Endodermal cell (in vitro differentiated cells): ENCODE measurements at regions not wholly inside any gene's neighbourhood (a gene's known extent, or its start where the extent isn't known, plus 50 kb on each side); places are given as distances from the start of the nearest gene placed in this dataset.

ENCODE experiments used
- DNase-seq: peaks from one replicate; pipeline ENCODE4 v3.0.0-alpha.2; 2017
- H3K27ac ChIP-seq: 2 replicates; pipeline ENCODE4 v1.5.1; 2013; ENCODE audit warnings: mild to moderate bottlenecking, low read depth, low read length, moderate library complexity
- H3K27me3 ChIP-seq: 2 replicates; pipeline ENCODE4 v1.6.1; 2013; ENCODE audit warnings: mild to moderate bottlenecking, low read length, moderate library complexity; ENCODE audit not compliant: insufficient read depth, control insufficient read depth, poor library complexity, severe bottlenecking
- H3K36me3 ChIP-seq: 2 replicates; pipeline ENCODE4 v1.7.0; 2013; ENCODE audit warnings: mild to moderate bottlenecking, low read length, moderate library complexity; ENCODE audit not compliant: control insufficient read depth, insufficient read depth
- H3K4me1 ChIP-seq: one replicate; pipeline ENCODE4 v1.7.0; 2013; ENCODE audit warnings: low read length; ENCODE audit not compliant: control insufficient read depth, insufficient read depth
- H3K4me3 ChIP-seq: 2 replicates; pipeline ENCODE4 v1.5.1; 2013; ENCODE audit warnings: mild to moderate bottlenecking, low read length, moderate library complexity
- H3K9ac ChIP-seq: 2 replicates; pipeline ENCODE4 v1.6.1; 2013; ENCODE audit warnings: mild to moderate bottlenecking, low read length, moderate library complexity; ENCODE audit not compliant: poor library complexity, severe bottlenecking; ENCODE audit errors: extremely low read depth
- H3K9me3 ChIP-seq: 2 replicates; pipeline ENCODE4 v1.6.1; 2013; ENCODE audit warnings: mild to moderate bottlenecking, low read length, moderate library complexity; ENCODE audit not compliant: control insufficient read depth
- H3K27ac Mint-ChIP-seq: 2 replicates; pipeline ENCODE4 v1.8.0; 2020; ENCODE audit warnings: mixed read lengths
- H3K27me3 Mint-ChIP-seq: 2 replicates; pipeline ENCODE4 v1.8.0; 2021; ENCODE audit warnings: mild to moderate bottlenecking, mixed read lengths; ENCODE audit not compliant: insufficient read depth
- H3K36me3 Mint-ChIP-seq: 2 replicates; pipeline ENCODE4 v1.8.0; 2020; ENCODE audit warnings: low read depth, mixed read lengths
- H3K4me1 Mint-ChIP-seq: 2 replicates; pipeline ENCODE4 v1.8.0; 2020; ENCODE audit warnings: mixed read lengths
- H3K4me3 Mint-ChIP-seq: 2 replicates; pipeline ENCODE4 v1.8.0; 2020; ENCODE audit warnings: mild to moderate bottlenecking, moderate library complexity, mixed read lengths
- H3K9me3 Mint-ChIP-seq: 2 replicates; pipeline ENCODE4 v1.8.0; 2020; ENCODE audit warnings: mild to moderate bottlenecking, mixed read lengths
- CTCF ChIP-seq: fragments of 200-600 bp; sonication (generic); conservative IDR thresholded peaks from 2 replicates; pipeline ENCODE4 v1.5.0; 2021; ENCODE audit warnings: antibody characterized with exemption, mild to moderate bottlenecking
- WGBS, 2 experiments: methylation state at CpG; one replicate each; pipeline versions ENCODE4 v1.1.5 to v1.1.7; 2013; ENCODE audit warnings: missing lambda C conversion rate in 2 of 2, mixed read lengths in 1 of 2; ENCODE audit not compliant: insufficient coverage in 1 of 2, insufficient read length in 1 of 2; 5-methylcytosine and 5-hydroxymethylcytosine counted together

- Mint-ChIP-seq H3K36me3 (no peaks in the 10 kb centered on the region), H3K4me1 (peaks cover 9% of the 10 kb centered on the region), H3K27me3 (no peaks in the 10 kb centered on the region), H3K9me3 (no peaks in the 10 kb centered on the region), H3K4me3 (no peak overlapping the region), H3K27ac (no peak overlapping the region)
- TF ChIP-seq CTCF, result no peak
- H3K27ac ChIP-seq, result no peak overlapping the region
- 82 to 87% methylated on average over 6 to 7 of the region's 7 CpGs for WGBS, 2 experiments
- H3K27me3 ChIP-seq, result no peaks in the 10 kb centered on the region
- H3K9ac ChIP-seq, result no peak overlapping the region
- H3K4me3 ChIP-seq, result no peak overlapping the region
- no peaks in the 10 kb centered on the region for H3K9me3 ChIP-seq
- H3K36me3 ChIP-seq, result no peaks in the 10 kb centered on the region
- DNase-seq, result peak; percentile 52
- H3K4me1 ChIP-seq, result no peaks in the 10 kb centered on the region
These were observed 223.3 kb upstream of the FERD3L start for GRCh38 chr7:19368491-19368925.

- no peaks in the 10 kb centered on the region for H3K9me3 ChIP-seq
- 54 to 88% methylated on average over 1 to 4 of the region's 4 CpGs for WGBS, 2 experiments
- DNase-seq, result no peak
- no peak overlapping the region for H3K27ac Mint-ChIP-seq
- no peak overlapping the region for H3K9ac ChIP-seq
- no peaks in the 10 kb centered on the region for H3K36me3 ChIP-seq
- H3K4me3 ChIP-seq, result no peak overlapping the region
- no peaks in the 10 kb centered on the region for H3K27me3 ChIP-seq
- no peak overlapping the region for H3K4me3 Mint-ChIP-seq
- H3K27me3 Mint-ChIP-seq, result no peaks in the 10 kb centered on the region
- H3K36me3 Mint-ChIP-seq, result no peaks in the 10 kb centered on the region
- no peaks in the 10 kb centered on the region for H3K4me1 ChIP-seq
- peaks cover 9% of the 10 kb centered on the region for H3K4me1 Mint-ChIP-seq
- no peaks in the 10 kb centered on the region for H3K9me3 Mint-ChIP-seq
- no peak overlapping the region for H3K27ac ChIP-seq
- TF ChIP-seq CTCF, result no peak
These were observed 219.7 kb upstream of the FERD3L start for GRCh38 chr7:19364950-19365349.

GRCh38 chr7:19362099-19362498 lies 216.9 kb upstream of the FERD3L start:
- Mint-ChIP-seq H3K9me3 (no peaks in the 10 kb centered on the region), H3K4me3 (no peak overlapping the region), H3K4me1 (peaks cover 4% of the 10 kb centered on the region), H3K36me3 (no peaks in the 10 kb centered on the region), H3K27me3 (no peaks in the 10 kb centered on the region), H3K27ac (no peak overlapping the region)
- TF ChIP-seq CTCF, result no peak
- Histone ChIP-seq H3K9me3 (no peaks in the 10 kb centered on the region), H3K4me1 (no peaks in the 10 kb centered on the region), H3K36me3 (no peaks in the 10 kb centered on the region), H3K27ac (no peak overlapping the region), H3K4me3 (no peak overlapping the region), H3K9ac (no peak overlapping the region), H3K27me3 (no peaks in the 10 kb centered on the region)
- 88 to 100% methylated on average over 2 of the region's 2 CpGs for WGBS, 2 experiments
- no peak for DNase-seq
